ENCODE measurements at regions not wholly inside any gene's neighbourhood (a gene's known extent, or its start where the extent isn't known, plus 50 kb on each side); places are given as distances from the start of the nearest gene placed in this dataset.

DNA sequence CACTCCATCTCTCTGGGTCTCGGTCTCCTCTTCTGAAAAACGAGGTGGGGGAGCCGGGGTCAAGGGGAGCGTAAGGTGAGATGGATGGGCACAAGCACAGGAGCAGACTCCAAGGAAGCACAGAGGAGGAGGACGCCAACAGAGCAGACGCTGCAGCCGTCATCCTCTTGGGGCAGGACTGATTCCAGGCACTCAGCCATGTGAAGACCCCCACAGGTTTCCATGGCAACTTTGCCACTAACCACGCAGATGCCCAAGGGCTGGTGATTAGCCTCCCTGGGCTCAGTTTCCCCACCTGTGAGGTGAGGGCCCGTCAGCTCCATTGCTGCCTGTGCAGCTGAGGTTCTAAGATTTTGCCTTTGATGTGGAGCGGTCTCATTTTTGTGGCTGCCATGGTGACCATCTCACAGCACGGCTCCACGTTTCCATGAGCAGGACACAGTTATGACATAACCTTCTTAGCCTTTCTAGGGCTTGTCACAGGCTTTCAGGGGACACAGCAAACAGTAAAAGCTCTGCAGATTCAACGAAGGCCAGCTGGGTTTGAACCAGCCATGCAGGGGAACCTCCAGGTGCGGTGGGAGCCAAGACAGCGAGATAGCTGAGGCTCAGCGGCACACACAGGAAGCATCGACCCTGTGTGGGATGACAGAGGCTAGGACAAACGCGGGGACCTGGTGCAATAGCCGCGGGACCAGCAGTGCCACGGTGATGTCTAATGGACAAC, 170.3 kb downstream of the NUP210 start (continued):
- TF ChIP-seq SREBF2 (IDR thresholded peaks at IDR 0.05; ENCODE audit: low read length) (no peak), RELA (IDR thresholded peaks at IDR 0.05; ENCODE audit: borderline replicate concordance, partially characterized antibody) (no peak), HDGF (IDR thresholded peaks at IDR 0.05) (no peak), ETV6 (conservative IDR thresholded peaks at IDR 0.05 in 1 of 2, IDR thresholded peaks at IDR 0.05 in 1 of 2; ENCODE audit: borderline replicate concordance in 1 of 2, low read depth in 1 of 2) (no peak), EP300 (IDR thresholded peaks at IDR 0.05; ENCODE audit: borderline replicate concordance in 1 of 2, control insufficient read depth in 1 of 2, low read depth in 2 of 2, low read length in 2 of 2) (no peak), ZNF274 (IDR thresholded peaks at IDR 0.05; ENCODE audit: insufficient read depth, insufficient read length) (no peak), SMAD5 (IDR thresholded peaks at IDR 0.05; ENCODE audit: low read depth) (no peak)

GRCh38 chr3:13248640-13249039, 171.5 kb downstream of the NUP210 start:
- Histone ChIP-seq H3K79me2 (ENCODE audit: control insufficient read depth, insufficient read depth, low read length) (no peaks in the 10 kb centered on the region), H3K4me2 (ENCODE audit: control insufficient read depth, insufficient read depth) (no peak overlapping the region), H3K27me3 (replicated peaks in 1 of 2; ENCODE audit: control insufficient read depth in 2 of 2, insufficient read depth in 2 of 2, low read length in 1 of 2) (0 out of 4 replicates have a peak, but pooled peaks cover 0 to 2% of the 10 kb centered on the region in 2 experiments), H3K9me3 (replicated peaks; ENCODE audit: control insufficient read depth, insufficient read depth, low read length) (no peaks in the 10 kb centered on the region), H3K4me1 (ENCODE audit: control insufficient read depth, insufficient read depth, low read length) (no peaks in the 10 kb centered on the region), H3K9ac (ENCODE audit: control insufficient read depth, insufficient read depth, low read length) (no peak overlapping the region), H3K36me3 (ENCODE audit: control insufficient read depth in 2 of 2, insufficient read depth in 2 of 2, low read length in 1 of 2) (no peaks in the 10 kb centered on the region), H4K20me1 (ENCODE audit: control insufficient read depth, insufficient read depth) (no peaks in the 10 kb centered on the region), H3K27ac (ENCODE audit: control insufficient read depth, insufficient read depth) (no peak overlapping the region), H2AFZ (ENCODE audit: control insufficient read depth, low read depth, low read length) (no peak overlapping the region), H3K4me3 (no peak overlapping the region)
- no peak for DNase-seq (ENCODE audit: low read depth, low spot score)
- intact Hi-C loops (cut with micrococcal nuclease; ENCODE audit: unreplicated experiment) = no loop called here
- CTCF ChIA-PET = interaction anchor here (1.8 kb wide), 1 partner anchor 19 kb away, joined by 5 read pairs; no protein-coding TSS in a partner anchor
- no TSS peak for BruUV-seq (replicated peaks)
- in situ Hi-C loops (cut with MboI) = no loop called here
- WGBS (ENCODE audit: insufficient coverage, insufficient replicate concordance, low lambda C conversion rate, missing lambda C conversion rate) = 13% methylated on average over 6 of the region's 6 CpGs
- POLR2A ChIA-PET = interaction anchor here (0.6 to 0.8 kb wide), 2 partner anchors 35 to 50 kb away, joined by 4 to 5 read pairs; no protein-coding TSS in a partner anchor
- TF ChIP-seq KDM1A (IDR thresholded peaks at IDR 0.05; ENCODE audit: borderline replicate concordance) = no peak
- TF ChIP-seq ATF2 (IDR thresholded peaks at IDR 0.05; ENCODE audit: low read length) = no peak
- TF ChIP-seq SMARCA5 (IDR thresholded peaks at IDR 0.05) = peak; percentile 91
- TF ChIP-seq NFXL1 (IDR thresholded peaks at IDR 0.05; ENCODE audit: borderline replicate concordance) = peak; percentile 86; the same call in 1 of the 2 replicates
- SMC1A ChIA-PET (ENCODE audit: uncharacterized antibody, unreplicated experiment) = no interaction called here
- no peak for ATAC-seq
- FAIRE-seq = no peak
- RAD21 ChIA-PET (ENCODE audit: unreplicated experiment) = no interaction called here
